NCI-H446 (cell line): ENCODE measurements at regions not wholly inside any gene's neighbourhood (a gene's known extent, or its start where the extent isn't known, plus 50 kb on each side); places are given as distances from the start of the nearest gene placed in this dataset.

Source experiments
- DNase-seq, 2 experiments: peaks; one replicate each; lab custom pipeline; 2025; lab: John Stamatoyannopoulos, UW

GRCh38 chr5:111574311-111574710, 62.0 kb upstream of the STARD4 start:
- no peak for DNase-seq

GRCh38 chr5:111572561-111572960, 60.2 kb upstream of the STARD4 start:
- DNase-seq: peak; percentile 38 to 58

DNA sequence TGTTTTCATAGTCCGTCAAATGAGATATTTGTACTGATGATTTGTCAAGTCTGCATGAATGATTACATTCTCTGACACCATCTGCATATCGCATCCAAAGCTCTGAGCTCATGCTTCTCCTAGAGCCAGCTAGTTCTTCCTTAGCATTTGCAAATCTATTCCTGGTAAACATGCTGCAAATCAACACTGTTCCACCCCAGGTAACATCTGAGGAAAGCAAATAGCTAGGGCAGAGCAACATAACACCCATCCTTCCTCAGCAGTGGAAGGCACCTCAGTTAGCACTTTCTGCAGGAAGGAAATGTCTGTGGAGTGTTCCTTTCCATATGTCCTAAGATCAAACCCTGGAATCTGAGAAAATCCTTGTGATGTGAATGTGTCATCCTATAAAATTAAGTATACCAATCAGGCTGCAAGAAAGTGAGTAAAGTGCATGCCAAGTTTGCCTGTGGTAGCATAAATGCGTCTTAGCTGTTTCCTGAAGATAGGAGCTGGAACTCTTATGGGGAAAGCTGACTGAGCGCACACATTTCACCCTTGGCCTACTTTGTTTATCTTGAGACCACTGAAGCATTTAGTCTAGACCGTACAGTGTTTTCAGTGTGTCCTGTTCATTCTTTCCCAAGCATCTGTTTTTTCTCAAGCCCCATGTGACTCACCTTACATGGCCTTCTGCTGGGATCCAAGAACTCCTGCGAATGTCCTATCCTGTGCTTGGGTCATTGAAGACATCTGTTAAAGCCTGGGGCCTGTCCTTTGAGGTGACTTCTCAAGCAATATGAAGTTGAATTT, 50.9 kb upstream of the STARD4 start:
- no peak for DNase-seq

DNA sequence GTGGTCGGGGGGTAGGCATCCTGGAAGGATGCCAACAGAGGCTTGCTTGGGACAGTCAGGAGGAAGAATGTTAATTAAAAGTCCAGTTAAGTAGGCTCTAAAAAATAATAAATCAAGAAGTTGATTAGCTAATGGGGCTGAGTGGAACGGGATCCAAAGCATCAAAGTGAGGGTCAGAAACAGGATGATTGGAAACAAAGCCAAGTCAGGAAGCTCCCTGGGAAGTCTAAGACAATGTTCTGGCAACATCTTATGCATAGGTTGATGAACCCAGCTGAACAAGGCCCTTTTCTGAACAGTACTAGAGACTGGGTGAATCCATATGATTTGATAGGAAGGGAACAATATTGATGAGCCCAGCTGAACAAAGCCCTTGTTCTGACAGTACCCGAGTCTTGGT, 50.2 kb upstream of the STARD4 start:
- no peak for DNase-seq
